NCI-H146 treated with DMSO at 0.1 percent for 48 hours (cell line): ENCODE measurements at regions not wholly inside any gene's neighbourhood (a gene's known extent, or its start where the extent isn't known, plus 50 kb on each side); places are given as distances from the start of the nearest gene placed in this dataset.

Experiments
- DNase-seq: peaks from one replicate; lab custom pipeline; 2025; ENCODE audit not compliant: unreplicated experiment; lab: John Stamatoyannopoulos, UW

- DNase-seq: no peak
Measured at GRCh38 chr5:96140496-96140895, 178.8 kb upstream of the ELL2 start.

- no peak for DNase-seq
Measured at GRCh38 chr5:96140084-96140483, 178.4 kb upstream of the ELL2 start.

GRCh38 chr5:96134886-96135285, 173.2 kb upstream of the ELL2 start:
- no peak for DNase-seq

- no peak for DNase-seq
Measured at GRCh38 chr5:96133341-96134079, 171.9 kb upstream of the ELL2 start.

- DNase-seq: no peak
Measured at GRCh38 chr5:96129276-96129675, 167.6 kb upstream of the ELL2 start.

GRCh38 chr5:96128204-96128864, 166.7 kb upstream of the ELL2 start:
- DNase-seq: no peak

GRCh38 chr5:96127538-96127937, 165.9 kb upstream of the ELL2 start:
- no peak for DNase-seq

GRCh38 chr5:96125231-96125891, 163.7 kb upstream of the ELL2 start:
- no peak for DNase-seq

- DNase-seq: no peak
Measured at GRCh38 chr5:96124589-96124988, 162.9 kb upstream of the ELL2 start.

- DNase-seq: no peak
Measured at GRCh38 chr5:96123418-96123817, 161.8 kb upstream of the ELL2 start.

GRCh38 chr5:96121364-96121763, 159.7 kb upstream of the ELL2 start:
- DNase-seq: no peak

GRCh38 chr5:96120120-96120519, 158.5 kb upstream of the ELL2 start:
- no peak for DNase-seq

- DNase-seq: no peak
Measured at GRCh38 chr5:96117771-96118651, 156.4 kb upstream of the ELL2 start.

GRCh38 chr5:96115147-96115807, 153.6 kb upstream of the ELL2 start:
- DNase-seq: no peak

- DNase-seq: no peak
Measured at GRCh38 chr5:96114736-96115135, 153.1 kb upstream of the ELL2 start.

GRCh38 chr5:96113170-96113939, 151.7 kb upstream of the ELL2 start:
- no peak for DNase-seq

GRCh38 chr5:96112703-96113102, 151.1 kb upstream of the ELL2 start:
- no peak for DNase-seq

- DNase-seq: no peak
Measured at GRCh38 chr5:96112123-96112670, 150.5 kb upstream of the ELL2 start.

- no peak for DNase-seq
Measured at GRCh38 chr5:96111080-96111756, 149.6 kb upstream of the ELL2 start.
